ENCODE measurements at regions not wholly inside any gene's neighbourhood (a gene's known extent, or its start where the extent isn't known, plus 50 kb on each side); places are given as distances from the start of the nearest gene placed in this dataset.
"Not testable (repeated sequence)": the region's sequence is repeated elsewhere in the genome, so short reads cannot be mapped to it uniquely, and the experiment has no call there.

DNA sequence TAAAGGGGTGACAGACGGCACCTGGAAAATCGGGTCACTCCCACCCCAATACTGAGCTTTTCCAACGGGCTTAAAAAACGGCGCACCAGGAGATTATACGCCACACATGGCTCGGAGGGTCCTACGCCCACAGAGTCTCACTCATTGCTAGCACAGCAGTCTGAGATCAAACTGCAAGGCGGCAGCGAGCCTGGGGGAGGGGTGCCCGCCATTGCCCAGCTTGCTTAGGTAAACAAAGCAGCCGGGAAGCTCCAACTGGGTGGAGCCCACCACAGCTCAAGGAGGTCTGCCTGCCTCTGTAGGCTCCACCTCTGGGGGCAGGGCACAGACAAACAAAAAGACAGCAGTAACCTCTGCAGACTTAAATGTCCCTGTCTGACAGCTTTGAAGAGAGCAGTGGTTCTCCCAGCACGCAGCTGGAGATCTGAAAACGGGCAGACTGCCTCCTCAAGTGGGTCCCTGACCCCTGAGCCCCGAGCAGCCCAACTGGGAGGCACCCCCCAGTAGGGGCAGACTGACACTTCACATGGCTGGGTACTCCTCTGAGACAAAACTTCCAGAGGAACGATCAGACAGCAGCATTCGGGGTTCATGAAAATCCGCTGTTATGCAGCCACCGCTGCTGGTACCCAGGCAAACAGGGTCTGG lies 162.8 kb upstream of the GJE1 start:
- not testable (repeated sequence) for TF ChIP-seq SUZ12 (IDR thresholded peaks at IDR 0.05; ENCODE audit: extremely low read depth, insufficient read depth, insufficient read length); ZNF274 (IDR thresholded peaks at IDR 0.05; ENCODE audit: low read depth, low read length)
